ENCODE measurements at regions not wholly inside any gene's neighbourhood (a gene's known extent, or its start where the extent isn't known, plus 50 kb on each side); places are given as distances from the start of the nearest gene placed in this dataset.

DNA sequence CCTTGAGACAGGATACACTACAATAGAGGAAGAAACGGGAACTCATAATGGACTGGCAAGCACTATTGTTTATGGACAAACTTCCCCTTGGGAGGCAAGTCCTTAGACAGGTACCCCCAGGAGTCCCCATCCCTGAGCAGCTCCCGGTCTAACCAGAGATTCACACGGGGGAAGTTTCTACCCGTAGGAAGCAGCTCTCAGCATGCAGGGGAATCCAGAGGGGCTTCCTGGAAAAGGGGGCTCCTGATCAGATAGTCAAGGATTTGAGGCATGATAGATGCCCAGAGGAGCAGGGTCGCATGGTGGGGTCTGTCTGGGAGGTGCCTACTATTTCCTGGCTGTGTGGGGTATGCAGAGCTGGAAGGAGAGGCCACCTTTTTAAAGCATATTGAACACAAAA is 282.4 kb upstream of the RTL1 start:
- TF ChIP-seq, protein P1, sequence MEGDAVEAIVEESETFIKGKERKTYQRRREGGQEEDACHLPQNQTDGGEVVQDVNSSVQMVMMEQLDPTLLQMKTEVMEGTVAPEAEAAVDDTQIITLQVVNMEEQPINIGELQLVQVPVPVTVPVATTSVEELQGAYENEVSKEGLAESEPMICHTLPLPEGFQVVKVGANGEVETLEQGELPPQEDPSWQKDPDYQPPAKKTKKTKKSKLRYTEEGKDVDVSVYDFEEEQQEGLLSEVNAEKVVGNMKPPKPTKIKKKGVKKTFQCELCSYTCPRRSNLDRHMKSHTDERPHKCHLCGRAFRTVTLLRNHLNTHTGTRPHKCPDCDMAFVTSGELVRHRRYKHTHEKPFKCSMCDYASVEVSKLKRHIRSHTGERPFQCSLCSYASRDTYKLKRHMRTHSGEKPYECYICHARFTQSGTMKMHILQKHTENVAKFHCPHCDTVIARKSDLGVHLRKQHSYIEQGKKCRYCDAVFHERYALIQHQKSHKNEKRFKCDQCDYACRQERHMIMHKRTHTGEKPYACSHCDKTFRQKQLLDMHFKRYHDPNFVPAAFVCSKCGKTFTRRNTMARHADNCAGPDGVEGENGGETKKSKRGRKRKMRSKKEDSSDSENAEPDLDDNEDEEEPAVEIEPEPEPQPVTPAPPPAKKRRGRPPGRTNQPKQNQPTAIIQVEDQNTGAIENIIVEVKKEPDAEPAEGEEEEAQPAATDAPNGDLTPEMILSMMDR (IDR thresholded peaks at IDR 0.05; ENCODE audit: poor library complexity, severe bottlenecking), result no peak
- no peak for TF ChIP-seq MXI1 (conservative IDR thresholded peaks at IDR 0.05; ENCODE audit: poor library complexity, severe bottlenecking)
- TF ChIP-seq RAD21 (conservative IDR thresholded peaks at IDR 0.05), result no peak
- TF ChIP-seq EP300 (conservative IDR thresholded peaks at IDR 0.05; ENCODE audit: poor library complexity, severe bottlenecking), result no peak

All from neural cell (in vitro differentiated cells).